ENCODE measurements at regions not wholly inside any gene's neighbourhood (a gene's known extent, or its start where the extent isn't known, plus 50 kb on each side); places are given as distances from the start of the nearest gene placed in this dataset.
"Not testable (repeated sequence)": the region's sequence is repeated elsewhere in the genome, so short reads cannot be mapped to it uniquely, and the experiment has no call there.

DNA sequence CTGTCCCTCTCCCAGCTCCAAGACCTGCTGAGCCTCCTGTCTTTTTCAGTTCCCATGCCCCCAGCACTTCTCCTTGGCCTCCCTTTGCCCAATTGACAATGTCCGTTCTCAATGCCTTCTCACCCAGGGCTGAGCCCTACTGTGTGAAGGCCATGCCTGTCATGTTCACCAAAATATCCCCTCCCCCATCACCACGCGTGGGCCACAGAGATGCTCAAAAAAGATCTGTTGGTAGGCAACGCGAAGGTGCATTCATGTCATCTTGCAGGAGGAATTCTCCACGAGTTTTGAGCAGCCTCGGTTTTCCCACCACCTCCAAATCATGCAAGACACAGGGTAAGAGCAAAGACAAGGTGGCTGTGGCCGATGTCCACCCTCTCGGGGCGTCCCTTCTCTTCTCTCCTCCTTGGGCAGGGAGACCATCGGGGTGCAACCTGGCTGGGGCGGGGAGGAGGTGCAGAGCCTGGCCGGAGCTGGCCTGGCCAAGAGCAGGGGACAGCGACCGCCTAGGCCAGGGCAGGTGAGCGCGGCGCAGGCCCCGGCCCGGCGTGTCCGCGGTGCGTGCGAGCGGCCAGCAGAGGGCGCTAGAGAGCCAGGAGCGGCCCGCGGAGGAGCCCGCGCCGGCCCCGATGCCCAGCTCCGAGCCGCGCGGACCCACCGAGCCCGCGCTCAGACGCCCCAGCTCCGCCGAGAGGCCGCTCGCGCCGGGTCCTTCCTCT is 56.3 kb upstream of the KRTAP5-11 start:
- peak; percentile 36 to 82 (median 64) for DNase-seq

DNA sequence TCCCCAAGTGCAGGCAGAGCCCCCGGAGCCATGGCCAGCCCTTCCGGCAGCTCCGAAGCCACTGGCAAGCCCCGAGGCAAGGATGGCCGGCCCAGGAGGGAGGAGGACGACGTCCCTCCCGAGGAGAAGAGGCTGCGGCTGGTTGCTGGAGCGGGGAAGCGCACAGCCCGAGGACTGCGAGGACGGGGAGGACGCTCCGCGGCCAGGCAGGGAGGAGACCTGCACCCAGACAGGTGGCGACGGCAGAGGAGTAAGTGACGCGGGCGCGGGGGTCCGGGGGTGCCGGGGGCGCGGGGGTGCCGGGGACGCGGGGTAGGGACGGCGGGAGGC is 56.8 kb upstream of the KRTAP5-11 start:
- DNase-seq: peak in 1 of 3 donors; percentile 0

DNA sequence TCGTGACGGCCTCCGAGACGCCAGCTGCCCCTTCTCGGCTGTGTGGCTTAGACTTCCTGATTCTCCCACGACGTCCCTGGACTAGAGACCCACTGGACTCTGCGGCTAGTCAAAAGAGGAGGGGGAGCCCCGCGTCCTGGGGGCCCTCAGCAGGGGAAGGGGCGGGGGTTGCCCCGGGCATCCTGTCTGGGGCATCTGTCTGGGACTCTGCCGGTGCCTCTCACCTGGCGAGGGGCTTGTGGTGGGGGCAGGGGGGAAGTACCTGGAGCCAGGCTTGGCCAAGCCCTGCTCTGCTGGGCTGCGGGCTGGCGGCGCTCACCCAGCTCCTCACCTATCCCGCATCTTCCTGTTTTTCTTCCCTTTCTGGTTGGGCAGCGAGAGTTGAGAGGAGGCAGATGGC is 57.2 kb upstream of the KRTAP5-11 start:
- not testable (repeated sequence) for DNase-seq

DNA sequence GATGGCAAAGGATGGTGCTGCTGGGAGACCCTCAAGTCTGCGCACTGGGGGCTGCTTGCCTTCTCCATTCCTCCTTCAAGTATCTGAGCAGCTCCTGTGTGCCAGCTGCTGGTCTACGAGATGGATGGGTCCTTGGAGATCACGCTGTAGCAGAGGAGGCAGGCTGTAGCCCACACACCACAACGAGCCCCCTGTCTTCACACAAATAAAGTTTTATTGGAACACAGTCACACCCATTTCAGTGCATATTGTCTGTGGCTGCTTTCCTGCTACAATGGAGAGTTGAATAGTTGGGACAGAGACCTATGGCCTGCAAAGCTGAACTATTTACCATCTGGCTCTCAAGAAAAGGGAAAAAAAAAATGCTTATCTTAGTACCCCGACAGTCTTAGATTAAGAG is 64.4 kb upstream of the KRTAP5-11 start:
- not testable (repeated sequence) for DNase-seq

DNA sequence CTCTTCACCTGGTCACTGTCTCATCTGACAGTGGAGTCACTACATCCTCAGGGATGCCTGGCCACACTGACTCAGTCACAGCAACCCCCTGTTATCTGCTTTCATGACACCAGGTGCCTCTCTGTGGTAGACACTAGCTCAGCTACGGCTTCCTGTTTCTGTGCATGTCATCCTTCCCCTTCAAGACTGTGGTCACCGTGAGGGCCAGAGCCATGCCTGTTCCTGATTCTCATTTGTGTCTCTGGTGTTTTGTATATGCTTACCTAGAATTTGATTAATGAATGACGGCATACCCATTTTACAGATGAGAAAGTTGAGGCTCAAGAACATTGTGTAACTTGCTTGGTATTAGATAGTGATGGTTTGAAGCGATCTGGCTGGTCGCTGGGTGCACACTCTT is 70.3 kb upstream of the KRTAP5-11 start:
- not testable (repeated sequence) for DNase-seq

DNA sequence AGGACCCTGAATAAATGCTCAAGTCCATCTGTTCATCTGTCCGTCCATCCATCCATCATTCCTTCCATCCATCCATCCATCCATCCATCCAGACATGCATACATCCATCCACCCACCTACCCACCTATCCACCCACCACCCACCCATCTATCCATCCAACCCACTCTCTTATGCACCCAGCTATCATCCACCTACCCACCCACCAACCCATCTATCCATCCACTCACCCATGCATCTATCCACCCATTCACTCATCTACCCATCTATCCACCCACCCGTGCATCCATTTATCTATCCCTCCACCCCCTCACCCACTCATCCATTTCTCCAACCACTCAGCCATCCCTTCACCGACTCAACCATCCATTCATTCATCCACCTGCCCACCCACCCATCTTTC is 71.7 kb upstream of the KRTAP5-11 start:
- not testable (repeated sequence) for DNase-seq

DNA sequence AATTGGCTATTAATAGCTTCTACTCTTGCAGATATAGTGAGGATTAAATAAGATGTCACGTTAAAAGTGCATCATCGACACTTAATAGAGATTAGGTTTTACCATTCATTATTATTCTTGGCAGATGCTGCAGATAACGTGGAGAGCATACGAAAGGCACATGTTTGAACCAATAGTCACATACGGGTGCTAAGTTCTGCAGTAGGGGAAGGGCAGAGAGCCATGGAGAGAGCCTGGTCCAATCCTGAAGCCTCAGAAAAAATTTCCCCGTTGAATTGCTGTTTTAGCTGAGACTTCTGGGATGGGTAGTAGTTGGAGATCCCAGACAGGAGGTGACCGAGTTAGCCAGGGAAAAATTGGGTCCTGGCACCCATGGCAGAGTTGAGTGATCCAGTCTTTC is 72.4 kb upstream of the KRTAP5-11 start:
- not testable (repeated sequence) for DNase-seq

DNA sequence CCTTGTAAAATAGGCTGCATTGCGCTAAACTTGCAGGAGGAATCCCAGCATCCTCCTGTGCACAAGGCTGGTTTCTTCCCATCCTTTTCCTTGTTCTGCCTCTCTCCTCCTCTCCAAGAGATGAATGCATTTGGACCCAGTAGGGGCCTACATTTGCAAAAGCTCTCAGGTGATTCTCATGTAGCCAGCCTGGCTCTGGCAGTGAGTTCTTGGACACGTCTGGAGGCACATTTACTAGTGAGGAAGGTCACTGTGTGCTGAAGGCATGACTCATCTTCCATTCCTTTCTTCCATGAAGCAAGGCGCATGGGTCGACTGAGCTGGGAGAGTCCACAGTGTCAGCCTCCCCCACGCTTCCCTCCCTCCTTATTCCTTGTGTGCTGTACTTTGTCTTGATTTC is 73.8 kb upstream of the KRTAP5-11 start:
- not testable (repeated sequence) for DNase-seq

DNA sequence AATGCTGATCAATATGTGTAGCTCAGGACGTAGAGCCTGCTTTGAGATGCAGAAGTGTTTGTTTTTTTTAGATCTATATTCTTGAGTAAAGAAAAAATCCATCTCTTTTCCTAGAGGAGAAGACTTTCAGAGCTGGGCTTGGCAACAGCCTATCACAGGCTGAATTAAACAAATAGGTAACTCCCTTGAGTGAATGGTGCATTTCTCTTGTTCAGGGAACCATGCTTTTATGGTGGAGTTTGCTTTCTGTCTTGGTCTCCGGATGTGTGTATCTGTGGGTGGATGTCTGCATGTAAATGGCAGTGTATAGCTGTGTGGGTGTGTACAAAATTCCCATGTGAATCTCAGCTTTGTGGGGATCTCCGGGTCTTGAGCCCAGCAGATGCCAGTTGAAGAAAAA is 82.3 kb upstream of the KRTAP5-11 start:
- peak; percentile 2 to 18 (median 2) for DNase-seq

DNA sequence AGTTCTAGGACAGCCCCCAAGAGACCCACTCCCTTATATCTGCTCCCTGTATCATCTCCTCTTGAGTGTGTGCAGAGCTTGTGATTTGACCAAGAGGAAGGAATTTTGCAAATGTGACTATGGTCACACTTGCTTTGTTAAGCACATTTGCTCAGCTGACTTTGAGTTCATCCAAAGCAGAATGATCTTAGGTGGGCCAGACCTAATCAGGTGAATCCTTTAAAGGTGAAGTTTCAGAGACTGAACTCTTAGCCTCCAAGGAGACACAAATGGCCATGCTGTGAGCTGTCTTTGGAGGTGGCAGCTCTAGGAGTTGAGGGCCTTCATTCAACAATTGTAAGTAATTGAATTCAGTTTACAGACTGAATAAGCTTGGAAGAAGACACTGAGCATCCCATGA is 115.4 kb upstream of the KRTAP5-11 start:
- DNase-seq: not testable (repeated sequence)

DNA sequence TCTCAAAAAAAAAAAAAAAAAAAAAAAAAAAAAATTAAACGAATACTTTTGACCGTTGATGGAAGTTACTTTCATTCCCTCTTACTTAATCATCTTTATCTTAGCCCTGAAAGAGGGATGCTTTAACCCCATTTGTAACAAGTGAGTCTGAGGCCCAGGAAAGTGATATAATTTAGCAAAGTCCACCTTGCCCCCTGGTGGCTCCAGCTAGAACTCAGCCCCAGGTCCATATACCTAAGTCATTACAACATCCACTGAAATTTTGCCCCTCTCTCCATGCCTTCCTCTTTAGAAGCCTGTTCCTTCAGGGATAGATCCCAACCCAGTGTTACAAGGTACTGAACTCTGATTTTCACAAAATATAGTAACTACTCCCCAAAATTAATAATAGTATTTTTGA is 116.3 kb upstream of the KRTAP5-11 start:
- peak in 1 of 3 donors; percentile 15 for DNase-seq

DNA sequence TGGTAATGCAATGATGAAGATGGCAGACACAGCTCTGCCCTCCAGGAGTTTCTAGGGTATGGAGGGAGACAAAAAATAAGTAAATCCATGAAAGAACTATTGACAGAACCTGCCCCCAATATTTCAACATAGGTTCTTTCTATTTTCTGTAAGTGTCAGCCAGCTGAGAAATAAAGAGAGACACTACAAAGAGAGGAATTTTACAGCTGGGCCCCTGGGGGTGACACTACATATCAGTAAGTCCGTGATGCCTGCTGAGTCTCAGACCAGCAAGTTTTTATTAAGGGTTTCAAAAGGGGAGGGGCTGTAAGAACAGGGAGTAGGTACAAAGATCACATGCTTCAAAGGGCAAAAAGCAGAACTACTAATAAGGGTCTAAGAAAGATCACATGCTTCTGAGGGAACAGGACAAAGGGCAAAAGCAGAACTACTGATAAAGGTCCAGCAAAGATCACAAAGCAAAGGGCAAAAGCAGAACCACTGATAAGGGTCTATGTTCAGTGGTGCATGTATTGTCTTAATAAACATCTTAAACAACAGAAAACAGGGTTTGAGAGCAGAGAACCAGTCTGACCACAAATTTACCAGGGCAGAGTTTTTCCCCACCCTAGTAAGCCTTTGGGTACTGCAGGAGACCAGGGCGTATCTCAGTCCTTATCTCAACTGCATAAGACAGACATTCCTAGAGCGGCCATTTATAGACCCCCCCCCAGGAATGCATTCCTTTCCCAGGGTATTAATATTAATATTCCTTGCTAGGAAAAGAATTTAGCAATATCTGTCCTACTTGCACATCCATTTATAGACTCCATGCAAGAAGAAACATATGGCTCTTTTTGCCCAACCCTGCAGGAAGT is 119.0 kb upstream of the KRTAP5-11 start:
- not testable (repeated sequence) for DNase-seq

DNA sequence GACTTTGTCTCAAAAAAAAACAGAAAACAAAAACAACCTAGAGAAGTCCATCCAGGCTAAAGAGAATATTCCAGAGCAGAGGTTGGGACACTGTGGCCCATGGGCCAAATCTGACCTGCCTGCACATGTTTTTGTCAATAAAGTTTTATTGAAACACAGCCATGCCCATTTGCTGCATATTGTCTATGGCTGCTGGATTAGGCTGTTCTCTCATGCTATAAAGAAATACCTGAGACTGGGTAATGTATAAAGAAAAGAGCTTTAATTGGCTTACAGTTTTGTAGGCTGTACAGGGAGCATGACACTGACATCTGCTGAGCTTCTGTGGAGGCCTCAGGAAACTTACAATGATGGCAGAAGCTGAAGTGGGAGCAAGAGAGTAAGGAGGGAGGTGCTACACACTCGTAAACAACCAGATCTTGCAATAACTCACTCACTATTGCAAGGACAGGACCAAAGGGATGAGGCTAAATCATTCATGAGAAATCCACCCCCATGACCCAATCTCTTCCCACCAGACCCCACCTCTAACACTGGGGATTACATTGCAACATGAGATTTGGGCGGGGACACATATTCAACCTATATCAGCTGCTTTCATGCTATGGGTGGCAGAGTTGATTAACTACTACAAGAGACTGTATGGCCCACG is 122.5 kb upstream of the KRTAP5-11 start:
- not testable (repeated sequence) for DNase-seq

DNA sequence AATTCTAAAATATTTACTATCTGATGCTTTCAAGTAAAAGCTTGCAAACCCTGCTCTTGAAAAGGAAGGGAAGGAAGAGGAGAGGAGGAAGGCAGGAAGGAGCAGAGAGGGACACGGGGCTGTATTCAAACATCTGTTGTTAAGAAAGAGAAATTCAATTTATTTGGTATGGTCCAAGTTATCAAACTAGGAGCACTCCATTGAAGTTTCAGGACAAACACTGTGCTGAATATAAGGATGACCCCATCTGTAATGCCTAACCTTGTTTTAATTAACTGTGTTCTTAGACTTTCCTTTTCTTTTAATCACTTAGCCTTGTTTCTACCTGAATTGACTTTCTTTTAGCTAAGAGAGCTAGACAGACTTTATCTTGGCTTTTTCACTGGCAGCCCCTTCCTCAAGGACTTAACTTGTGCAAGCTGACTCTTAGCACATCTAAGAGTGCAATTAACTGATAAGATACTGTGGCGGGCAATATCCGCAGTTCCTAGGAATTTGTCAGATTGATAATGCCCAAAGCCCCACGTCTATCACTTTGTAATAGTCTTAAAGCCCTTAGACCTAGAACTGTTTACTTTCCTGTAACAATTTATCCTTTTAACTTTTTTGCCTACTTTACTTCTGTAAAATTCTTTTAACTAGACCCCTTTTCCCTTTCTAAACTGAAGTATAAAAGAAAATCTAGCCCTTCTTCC is 123.2 kb upstream of the KRTAP5-11 start:
- not testable (repeated sequence) for DNase-seq

DNA sequence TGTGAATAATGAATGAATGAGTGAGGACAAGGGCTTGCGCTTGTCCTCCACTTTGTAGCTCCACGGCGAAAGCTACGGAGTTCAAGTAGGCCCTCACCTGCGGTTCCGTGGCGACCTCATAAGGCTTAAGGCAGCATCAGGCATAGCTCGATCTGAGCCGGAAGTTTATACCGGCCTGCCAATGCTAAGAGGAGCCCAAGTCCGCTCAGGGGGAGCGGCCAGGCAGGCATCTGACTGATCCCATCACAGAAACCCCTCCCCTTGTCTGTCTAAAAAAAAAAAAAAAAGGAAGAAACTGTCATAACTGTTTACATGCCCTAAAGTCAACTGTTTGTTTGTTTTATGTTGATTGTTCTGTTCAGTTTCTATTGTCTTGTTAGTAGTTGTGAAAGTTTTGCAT is 124.4 kb upstream of the KRTAP5-11 start:
- DNase-seq: not testable (repeated sequence)

DNA sequence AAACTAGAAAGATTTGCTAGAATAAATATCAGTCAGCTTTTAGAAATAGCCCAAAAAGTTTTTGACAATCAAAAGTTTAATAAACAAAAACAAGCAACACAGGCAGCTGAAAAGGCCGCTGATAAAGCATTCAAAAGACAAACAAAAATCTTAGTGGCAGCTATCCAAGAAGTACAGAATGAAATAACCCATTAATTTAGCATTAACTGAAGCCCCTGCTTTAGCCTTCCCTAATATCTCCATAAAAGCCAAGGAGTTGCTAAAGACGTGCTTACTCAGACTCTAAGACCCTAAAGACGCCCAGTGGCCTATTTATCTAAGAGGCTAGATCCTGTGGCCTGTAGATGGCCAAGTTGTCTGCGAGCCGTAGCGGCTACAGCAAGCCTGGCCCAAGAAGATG is 123.5 kb upstream of the DEFB108B start:
- not testable (repeated sequence) for DNase-seq

DNA sequence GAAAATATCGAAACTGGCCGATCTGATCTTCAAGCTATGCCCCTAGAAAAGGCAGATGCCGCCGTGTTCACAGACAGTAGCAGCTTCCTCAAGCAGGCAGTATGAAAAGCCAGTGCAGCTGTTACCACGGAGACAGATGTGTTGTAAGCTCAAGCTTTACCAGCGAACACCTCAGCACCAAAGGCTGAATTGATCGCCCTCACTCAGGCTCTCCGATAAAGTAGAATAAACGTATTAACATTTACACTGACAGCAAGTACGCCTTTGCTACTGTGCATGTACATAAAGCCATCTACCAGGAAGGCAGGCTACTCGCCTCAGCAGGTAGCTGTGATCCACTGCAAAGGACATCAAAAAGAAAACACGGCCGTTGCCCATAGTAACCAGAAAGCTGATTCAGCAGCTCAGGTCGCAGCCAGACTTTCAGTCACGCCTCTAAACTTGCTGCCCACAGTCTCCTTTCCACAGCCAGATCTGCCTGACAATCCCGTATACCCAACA is 122.8 kb upstream of the DEFB108B start:
- DNase-seq: not testable (repeated sequence)

DNA sequence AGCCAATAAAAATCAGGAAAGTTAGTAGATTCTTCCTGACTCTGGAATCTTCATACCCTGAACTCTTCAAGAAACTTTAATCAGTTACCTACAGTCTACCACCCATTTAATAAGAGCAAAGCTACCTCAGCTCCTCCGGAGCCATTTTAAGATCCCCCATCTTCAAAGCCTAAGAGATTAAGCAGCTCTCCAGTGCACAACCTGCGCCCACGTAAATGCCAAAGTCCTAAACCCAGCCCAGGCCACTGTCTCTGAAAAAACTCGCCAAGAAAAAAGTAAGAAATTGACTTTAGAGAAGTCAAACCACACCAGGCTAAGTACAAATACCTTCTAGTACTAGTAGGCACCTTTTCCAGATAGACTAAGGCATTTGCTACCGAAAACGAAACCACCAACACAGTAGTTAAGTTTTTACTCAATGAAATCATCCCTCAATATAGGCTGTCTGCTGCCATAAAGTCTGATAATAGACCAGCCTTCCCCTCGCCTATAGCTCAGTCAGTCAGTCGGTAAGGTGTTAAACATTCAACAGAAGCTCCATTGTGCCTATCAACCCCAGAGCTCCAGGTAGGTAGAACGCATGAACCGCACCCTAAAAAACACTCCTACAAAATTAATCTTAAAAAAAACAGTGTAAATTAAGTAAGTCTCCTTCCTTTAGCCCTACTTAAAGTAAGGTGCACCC is 122.2 kb upstream of the DEFB108B start:
- not testable (repeated sequence) for DNase-seq

DNA sequence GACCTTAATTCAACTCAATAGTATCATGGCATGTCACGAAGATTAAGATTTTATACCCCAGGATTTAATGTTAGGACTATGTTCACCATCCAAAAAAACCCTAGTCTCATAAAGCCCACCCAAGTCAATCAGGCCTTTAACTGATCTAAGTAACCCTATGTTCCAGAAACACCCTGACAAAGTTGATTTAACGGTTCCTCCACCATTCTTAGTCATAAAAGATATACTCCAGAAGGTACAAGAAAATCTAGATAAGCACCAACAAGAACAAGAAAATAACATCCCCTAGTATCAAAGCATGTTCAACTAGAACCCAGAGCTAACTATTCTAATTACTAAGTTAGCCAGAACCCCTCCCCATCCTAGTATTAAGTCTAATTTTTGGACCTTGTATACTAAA is 120.7 kb upstream of the DEFB108B start:
- DNase-seq: not testable (repeated sequence)

DNA sequence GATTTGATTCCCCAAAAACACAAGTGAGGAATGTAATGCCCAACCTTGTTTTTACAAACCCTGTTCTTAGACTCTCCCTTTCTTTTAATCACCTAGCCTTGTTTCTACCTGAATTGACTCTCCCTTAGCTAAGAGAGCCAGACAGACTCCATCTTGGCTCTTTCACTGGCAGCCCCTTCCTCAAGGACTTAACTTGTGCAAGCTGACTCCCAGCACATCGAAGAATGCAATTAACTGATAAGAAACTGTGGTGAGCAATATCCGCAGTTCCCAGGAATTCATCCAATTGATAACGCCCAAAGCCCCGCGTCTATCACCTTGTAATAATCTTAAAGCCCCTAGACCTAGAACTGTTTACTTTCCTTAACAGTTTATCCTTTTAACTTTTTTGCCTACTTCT is 120.2 kb upstream of the DEFB108B start:
- not testable (repeated sequence) for DNase-seq

DNA sequence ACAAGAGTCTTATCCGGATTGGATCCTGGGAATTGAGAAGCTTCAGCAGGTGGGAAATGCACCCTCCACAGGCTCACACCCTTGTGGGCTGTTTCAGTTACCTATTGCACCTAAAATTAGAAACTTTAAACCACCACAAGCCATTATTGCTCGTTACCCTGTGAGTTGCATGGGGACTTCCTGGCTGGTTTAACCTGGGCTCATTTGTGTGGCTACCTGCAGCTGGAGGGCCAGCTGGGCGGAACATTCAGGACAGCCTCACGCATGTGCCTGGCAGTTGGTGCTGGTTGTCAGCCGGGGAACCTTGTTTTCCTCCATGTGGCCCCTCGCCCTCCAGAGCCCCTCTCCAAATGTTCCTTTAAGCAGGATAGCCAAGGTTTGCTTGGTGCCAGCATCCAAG is 118.5 kb upstream of the DEFB108B start:
- DNase-seq: not testable (repeated sequence)

DNA sequence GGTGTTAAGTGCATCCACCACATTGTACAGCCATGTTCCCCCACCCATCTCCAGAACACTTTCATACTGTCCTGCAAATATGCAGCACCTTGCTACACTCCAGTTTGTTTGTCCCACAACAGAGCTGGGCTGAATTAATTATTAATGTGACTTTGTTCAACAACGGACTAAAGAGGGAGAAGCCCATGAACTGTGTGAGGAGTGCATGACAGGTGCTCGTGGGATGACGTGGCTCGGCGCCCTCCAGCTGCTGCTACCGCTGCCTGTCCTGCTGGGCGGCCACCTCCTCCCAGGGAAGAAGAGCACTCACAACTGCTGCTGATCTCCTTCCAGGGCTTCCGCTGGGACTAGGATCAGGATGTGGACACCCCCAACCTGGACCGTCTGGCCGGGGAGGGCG is 111.2 kb upstream of the DEFB108B start:
- DNase-seq: not testable (repeated sequence)
